SW 1271 (cell line): ENCODE measurements at regions not wholly inside any gene's neighbourhood (a gene's known extent, or its start where the extent isn't known, plus 50 kb on each side); places are given as distances from the start of the nearest gene placed in this dataset.

Experiments used
- DNase-seq, 2 experiments: peaks; one replicate each; lab custom pipeline; 2025; lab: John Stamatoyannopoulos, UW

DNA sequence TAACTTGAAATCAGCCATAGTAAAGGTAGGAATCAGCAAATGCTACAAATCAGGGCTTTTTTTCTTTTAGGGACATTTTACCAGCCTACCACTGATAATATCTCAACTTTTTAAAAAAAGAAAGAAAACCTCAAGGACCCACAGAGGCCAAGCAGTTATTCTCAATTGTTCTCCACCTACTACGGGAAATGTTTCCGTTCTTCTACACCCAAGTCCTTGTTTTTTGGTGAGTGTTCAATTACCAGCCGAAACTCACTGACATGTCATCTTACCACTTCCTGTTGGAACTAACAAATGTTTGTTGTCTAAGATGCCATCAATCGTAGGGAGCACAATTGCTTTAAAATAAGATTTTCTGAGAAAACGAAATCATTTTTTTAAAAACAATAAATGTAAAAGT, 50.2 kb upstream of the CDK1 start:
- no peak for DNase-seq

DNA sequence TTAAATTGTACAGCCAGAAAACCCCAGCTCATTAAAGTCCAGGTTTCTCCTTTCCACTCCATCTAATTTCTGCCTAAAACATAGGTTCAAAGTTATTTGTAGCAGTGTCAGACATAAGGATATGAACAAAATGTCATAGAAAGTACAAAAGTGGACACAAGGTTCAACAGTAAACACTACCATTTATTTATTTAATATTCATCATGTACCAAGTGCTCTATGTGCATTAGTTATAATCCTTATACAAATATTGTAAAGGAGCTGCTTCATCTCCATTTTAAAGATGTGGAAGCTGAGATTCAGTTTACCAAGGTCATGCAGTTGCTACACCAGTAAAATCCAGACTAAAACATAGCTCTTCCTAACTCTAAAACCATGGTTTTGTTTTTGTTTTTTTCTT, 52.0 kb upstream of the CDK1 start:
- no peak for DNase-seq

- no peak for DNase-seq
Measured at GRCh38 chr10:60722623-60723022, 55.7 kb upstream of the CDK1 start.

- DNase-seq: no peak
Measured at GRCh38 chr10:60719721-60720120, 58.6 kb upstream of the CDK1 start.

DNA sequence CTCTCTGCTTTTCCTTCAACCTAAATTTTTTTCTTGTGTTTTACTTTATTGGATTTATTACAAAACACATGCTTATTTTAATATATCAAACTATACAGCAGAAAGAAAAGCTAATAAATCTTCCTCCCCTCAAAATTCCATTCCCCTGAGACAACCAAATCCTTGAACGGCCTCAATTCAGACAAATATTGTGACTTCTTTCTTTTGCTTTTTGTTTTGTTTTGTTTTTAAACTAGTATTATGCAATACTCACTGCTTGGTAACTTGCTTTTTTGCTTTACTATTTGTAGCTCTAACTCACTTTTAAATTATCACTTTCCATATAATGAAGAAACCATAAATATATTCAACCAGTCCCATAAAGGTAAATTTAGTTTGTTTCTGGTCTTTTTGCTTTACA, 59.4 kb upstream of the CDK1 start:
- DNase-seq: no peak

DNA sequence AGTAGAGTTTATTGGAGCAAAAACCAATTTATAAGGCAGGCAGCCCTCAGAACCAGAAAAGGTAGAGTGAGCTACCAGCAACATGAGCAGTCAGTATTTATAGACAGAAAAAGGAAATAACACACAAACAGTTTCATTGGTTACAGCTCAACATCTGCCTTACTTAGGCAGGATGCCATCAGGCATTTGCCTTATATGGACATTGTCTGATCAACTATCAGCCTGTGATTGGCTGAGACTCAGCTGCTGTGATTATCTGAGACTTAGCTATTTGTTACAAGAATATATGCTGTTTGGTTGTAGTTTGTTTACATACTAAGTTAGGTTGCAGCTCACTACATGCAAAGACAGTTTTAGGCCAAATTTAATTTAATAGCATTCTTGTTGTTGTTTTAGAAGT, 60.4 kb upstream of the CDK1 start:
- no peak for DNase-seq

DNA sequence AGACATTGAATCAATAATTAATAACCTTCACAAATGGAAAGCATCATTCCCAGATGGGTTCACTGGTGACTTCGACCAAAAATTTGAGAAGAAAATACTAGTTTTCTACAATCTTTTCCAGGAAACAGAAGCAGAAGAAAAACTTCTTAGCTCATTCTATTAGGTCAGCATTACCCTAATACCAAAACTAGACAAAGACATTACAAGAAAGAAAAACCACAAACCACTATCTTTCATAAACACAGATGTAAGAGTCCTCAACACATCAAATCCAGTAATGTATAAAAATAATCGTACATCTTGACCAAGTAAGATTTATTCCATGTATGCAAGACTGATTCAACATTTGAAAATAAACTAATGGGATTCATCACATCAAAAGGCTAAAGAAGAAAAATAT, 64.0 kb upstream of the CDK1 start:
- DNase-seq: no peak

DNA sequence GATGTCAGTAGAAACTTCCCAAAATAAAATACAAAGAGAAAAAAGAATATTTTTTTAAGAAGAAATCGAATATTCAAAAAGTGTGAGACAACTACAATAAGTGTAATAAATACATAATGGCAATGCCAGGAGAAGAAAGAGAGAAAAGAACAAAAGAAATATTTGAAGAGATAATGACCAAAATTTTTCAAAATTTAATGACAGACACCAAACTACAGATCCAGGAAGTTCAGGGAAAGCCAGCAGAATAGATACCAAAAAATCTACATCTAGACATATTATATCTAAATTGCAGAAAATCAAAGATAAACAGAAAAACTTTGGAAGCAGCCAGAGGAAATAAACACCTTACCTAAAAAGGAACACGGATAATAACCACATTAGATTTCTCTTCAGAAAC, 66.8 kb upstream of the CDK1 start:
- no peak for DNase-seq

DNA sequence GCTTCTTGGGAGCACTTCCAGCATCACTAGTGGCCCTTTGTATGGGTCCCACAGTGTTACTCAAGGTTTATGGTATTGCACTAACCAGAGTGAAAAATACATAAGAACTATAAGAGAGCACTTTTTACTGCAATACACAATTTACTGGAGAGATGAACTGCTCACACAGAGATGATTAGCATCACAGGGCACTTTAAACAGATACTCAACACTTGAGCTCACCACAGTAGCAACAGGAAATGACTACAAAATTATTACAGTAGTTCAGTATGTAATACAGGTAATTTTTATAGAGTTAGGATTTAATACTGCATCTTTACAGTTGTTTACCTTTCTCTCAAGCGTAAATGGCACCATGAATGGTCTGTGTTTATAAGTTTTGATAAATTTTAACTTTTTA, 68.2 kb upstream of the CDK1 start:
- no peak for DNase-seq

- DNase-seq: no peak
Measured at GRCh38 chr10:60708666-60709065, 69.6 kb upstream of the CDK1 start.

- no peak for DNase-seq
Measured at GRCh38 chr10:60707841-60708240, 70.4 kb upstream of the CDK1 start.

DNA sequence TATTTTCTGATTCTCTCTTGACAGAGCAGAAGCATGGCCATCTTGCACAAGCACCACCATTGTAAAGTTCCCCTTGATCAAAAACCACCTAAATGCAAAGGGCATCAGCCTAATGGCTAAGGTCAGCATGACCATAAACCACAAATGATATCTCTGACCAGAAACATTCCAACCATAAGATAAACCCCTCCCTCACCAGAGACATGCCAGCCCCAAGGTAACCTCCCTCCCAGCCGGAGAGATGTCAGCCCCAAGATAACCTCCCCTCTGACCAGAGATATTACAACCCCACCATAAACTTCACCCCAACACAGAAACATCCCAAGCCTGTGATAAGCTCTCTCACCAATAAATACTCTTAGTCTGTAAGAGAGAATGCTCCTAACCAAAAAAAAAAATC, 72.1 kb upstream of the CDK1 start:
- DNase-seq: no peak

- DNase-seq: no peak
Measured at GRCh38 chr10:60705376-60705775, 72.9 kb upstream of the CDK1 start.

- no peak for DNase-seq
Measured at GRCh38 chr10:60704471-60704870, 73.8 kb upstream of the CDK1 start.

GRCh38 chr10:60703266-60704041, 74.8 kb upstream of the CDK1 start:
- DNase-seq: no peak

DNA sequence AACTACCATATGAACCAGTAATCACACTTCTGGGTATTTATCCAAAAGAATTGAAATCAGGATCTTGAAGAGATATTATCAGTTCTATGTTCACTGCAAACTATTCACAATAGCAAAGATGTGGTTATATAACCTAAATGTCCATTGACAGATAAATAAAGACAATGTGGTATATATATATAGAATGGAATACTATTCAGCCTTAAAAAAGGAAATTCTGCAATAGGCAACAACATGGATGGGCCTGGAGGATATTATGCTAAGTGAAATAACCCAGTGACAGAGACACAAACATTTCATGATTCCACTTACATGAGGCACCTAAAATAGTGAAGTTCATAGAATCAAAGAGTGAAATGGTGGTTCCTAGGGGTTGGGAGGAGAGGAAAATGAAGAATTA, 90.6 kb upstream of the CDK1 start:
- no peak for DNase-seq

- no peak for DNase-seq
Measured at GRCh38 chr10:60684091-60684490, 94.2 kb upstream of the CDK1 start.

- no peak for DNase-seq
Measured at GRCh38 chr10:60681103-60681502, 97.2 kb upstream of the CDK1 start.

DNA sequence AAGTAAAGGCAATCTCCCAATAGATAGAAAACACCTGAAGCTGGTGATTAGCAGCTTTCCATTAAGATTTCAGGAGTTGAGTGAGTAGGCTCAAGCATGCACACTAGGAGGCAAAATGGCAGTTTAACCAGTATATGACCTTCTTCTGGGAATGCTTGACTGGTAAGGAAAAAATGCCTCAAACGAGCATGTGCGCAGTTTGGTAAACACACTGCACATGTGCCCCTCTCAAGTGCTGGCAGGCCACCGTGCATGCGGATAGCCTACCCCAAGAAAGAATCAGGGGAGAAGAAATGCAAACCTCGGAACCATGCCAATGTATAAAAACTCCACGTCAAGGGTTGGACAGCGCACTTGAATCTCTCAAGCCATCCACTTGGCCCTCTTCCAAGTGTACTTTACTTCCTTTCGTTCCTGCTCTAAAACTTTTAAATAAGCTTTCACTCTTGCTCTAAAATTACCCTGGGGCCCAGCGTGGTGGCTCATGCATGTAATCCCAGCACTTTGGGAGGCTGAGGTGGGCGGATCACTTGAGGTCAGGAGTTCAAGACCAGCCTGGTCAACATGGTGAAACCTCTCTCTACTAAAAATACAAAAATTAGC, 98.8 kb upstream of the CDK1 start:
- no peak for DNase-seq

- no peak for DNase-seq
Measured at GRCh38 chr10:60678978-60679377, 99.3 kb upstream of the CDK1 start.

DNA sequence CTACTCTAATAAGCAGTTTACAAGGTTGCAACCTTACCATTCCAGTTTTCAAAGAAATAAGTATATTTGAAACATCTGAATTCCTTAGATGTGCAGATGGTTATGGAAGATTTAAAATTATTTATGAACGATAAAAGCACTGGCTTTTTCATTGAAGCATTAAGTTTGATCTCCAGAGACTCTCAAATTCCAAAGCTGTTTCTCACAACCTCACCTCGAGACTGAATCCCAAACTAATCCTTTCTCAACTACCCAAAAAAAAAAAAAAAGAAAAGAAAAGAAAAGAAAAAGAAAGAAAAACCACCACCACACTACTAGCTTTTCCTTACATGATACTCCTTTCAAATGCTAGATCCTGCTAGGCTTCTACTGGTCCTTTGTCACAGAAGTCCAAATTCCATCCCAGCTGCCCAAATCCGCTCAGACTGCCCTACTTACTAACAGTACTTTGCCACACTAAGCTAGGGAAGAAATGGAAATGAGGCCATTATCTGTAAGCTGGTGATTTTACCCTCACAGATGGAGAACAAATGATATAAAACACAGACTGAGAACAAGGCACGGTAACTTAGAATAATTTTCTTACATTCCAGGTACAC, 100.6 kb upstream of the CDK1 start:
- no peak for DNase-seq

GRCh38 chr10:60675236-60675635, 103.0 kb upstream of the CDK1 start:
- no peak for DNase-seq

DNA sequence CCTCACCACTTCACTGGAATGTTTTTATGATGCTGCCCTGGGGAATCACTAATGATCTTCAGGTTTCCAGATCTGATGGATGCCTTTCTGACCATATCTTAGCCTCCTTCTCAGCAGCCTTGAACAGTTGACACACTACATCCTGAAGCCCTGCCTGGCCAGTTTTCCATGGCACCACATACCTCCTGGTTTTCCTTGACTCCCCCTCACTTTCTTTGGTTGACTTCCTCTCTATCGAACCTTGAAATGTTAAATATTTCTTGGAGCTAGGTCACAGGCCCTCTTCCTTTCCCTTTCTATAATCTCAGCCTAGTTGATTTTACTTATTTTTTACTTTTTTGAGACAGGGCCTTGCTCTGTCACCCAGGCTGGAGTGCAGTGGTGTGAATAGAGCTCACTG, 108.8 kb upstream of the CDK1 start:
- no peak for DNase-seq

DNA sequence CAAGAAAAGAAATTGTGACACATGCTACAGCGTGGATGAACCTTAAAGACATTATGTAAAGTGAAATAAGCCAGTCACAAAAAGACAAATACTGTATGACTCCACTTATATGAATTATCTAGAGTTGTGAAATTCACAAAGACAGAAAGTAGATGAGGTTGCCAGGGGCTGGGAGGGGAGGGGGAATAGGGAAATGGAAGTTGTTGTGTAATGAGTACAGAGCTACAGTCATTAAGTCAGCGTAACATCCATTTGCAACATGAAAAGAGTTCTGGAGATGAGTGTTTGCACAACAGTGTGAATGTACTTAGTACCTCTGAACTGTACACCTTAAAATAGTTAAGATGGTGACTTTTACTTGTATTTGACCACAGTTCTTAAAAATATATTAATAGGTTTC, 112.1 kb upstream of the CDK1 start:
- no peak for DNase-seq
